ENCODE measurements at regions not wholly inside any gene's neighbourhood (a gene's known extent, or its start where the extent isn't known, plus 50 kb on each side); places are given as distances from the start of the nearest gene placed in this dataset.

- TF ChIP-seq POLR2A (IDR thresholded peaks at IDR 0.05) = no peak
- TF ChIP-seq CTCF (IDR thresholded peaks at IDR 0.05) = no peak
These were observed 455.4 kb downstream of the CMPK2 start for GRCh38 chr2:6410313-6410712.

All from Peyer's patch (tissue), 4 donors.